ENCODE measurements at regions not wholly inside any gene's neighbourhood (a gene's known extent, or its start where the extent isn't known, plus 50 kb on each side); places are given as distances from the start of the nearest gene placed in this dataset.

- no peak for DNase-seq
These were observed 329.7 kb downstream of the MAFB start for GRCh38 chr20:40359131-40359912.

- no peak for DNase-seq
These were observed 334.2 kb downstream of the MAFB start for GRCh38 chr20:40354880-40355279.

GRCh38 chr20:40343390-40343789, 345.6 kb downstream of the MAFB start:
- no peak for DNase-seq

GRCh38 chr20:40341561-40341960, 347.5 kb downstream of the MAFB start:
- no peak for DNase-seq

GRCh38 chr20:40339661-40340449, 349.2 kb downstream of the MAFB start:
- no peak for DNase-seq

GRCh38 chr20:40336533-40336932, 352.5 kb downstream of the MAFB start:
- no peak for DNase-seq

- DNase-seq = no peak
These were observed 353.1 kb downstream of the MAFB start for GRCh38 chr20:40335901-40336351.

GRCh38 chr20:40335437-40335836, 353.6 kb downstream of the MAFB start:
- no peak for DNase-seq

GRCh38 chr20:40333591-40333990, 355.4 kb downstream of the MAFB start:
- no peak for DNase-seq

GRCh38 chr20:40331807-40332560, 357.1 kb downstream of the MAFB start:
- DNase-seq = no peak

GRCh38 chr20:40331249-40331648, 357.8 kb downstream of the MAFB start:
- DNase-seq = no peak

- DNase-seq = no peak
These were observed 359.7 kb downstream of the MAFB start for GRCh38 chr20:40329321-40329720.

GRCh38 chr20:40326784-40327183, 362.3 kb downstream of the MAFB start:
- DNase-seq = no peak

- DNase-seq = no peak
These were observed 363.9 kb downstream of the MAFB start for GRCh38 chr20:40325006-40325568.

- no peak for DNase-seq
These were observed 365.7 kb downstream of the MAFB start for GRCh38 chr20:40323361-40323794.

- no peak for DNase-seq
These were observed 366.1 kb downstream of the MAFB start for GRCh38 chr20:40322941-40323340.

GRCh38 chr20:40320517-40321011, 368.5 kb downstream of the MAFB start:
- no peak for DNase-seq

GRCh38 chr20:40319741-40320516, 369.1 kb downstream of the MAFB start:
- no peak for DNase-seq

GRCh38 chr20:40319056-40319455, 370.0 kb downstream of the MAFB start:
- DNase-seq = no peak

- DNase-seq = no peak
These were observed 371.8 kb downstream of the MAFB start for GRCh38 chr20:40317156-40317790.

GRCh38 chr20:40314278-40314677, 374.8 kb downstream of the MAFB start:
- DNase-seq = no peak
